Fibroblast of the aortic adventitia (primary cell): ENCODE measurements at regions not wholly inside any gene's neighbourhood (a gene's known extent, or its start where the extent isn't known, plus 50 kb on each side); places are given as distances from the start of the nearest gene placed in this dataset.

Experiments used
- DNase-seq: peaks from one replicate; pipeline ENCODE4 v3.0.0-alpha.2; 2010; ENCODE audit warnings: low read depth
- H3K4me3 ChIP-seq: 2 replicates; pipeline ENCODE4 v1.5.1; 2011; ENCODE audit warnings: low read depth, mild to moderate bottlenecking, control low read depth, low read length, moderate library complexity
- CTCF ChIP-seq: IDR thresholded peaks from 2 replicates; pipeline ENCODE4 v1.5.1; 2011; ENCODE audit warnings: mild to moderate bottlenecking, low read length, control low read depth, inconsistent platforms; ENCODE audit not compliant: insufficient read depth

DNA sequence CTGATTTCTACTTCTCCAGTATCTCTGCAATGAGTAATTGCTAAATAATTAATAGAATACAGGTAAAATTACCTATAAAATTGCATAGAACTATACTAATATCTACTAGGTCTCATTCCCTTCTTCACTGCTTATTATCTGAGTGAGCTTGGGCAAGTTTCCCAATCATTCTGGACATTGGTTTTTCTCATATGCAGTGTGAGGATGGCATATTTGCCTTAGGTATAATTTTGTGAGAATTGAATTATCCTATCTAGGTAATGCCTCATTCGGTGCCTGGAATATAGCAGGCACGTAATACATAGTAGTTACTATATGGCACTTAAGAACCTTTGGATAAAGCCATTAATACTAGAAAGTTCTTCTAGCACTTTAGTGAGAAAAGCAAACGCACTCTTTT, 434.7 kb downstream of the GATA3 start:
- no peak for TF ChIP-seq CTCF
- no peak overlapping the region for H3K4me3 ChIP-seq
- no peak for DNase-seq

DNA sequence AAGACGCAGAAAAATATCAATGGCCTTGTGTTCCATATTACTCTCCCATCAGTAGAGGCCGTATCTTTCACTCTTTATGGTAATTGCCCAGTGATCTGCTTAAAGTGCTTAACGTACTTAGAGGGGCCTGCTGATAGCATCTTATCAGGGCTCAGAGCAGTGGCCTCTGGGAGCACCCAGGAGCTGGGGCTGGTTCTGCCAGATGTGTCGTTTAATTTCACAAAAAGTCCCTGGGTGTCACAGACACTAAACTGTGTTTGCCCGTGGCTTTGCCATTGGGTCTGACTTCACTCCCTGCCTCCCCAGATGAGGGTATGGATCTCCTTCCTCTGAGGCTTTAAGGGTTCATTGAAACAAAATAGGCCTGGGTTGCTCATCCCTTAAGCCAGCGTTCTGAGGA, 435.3 kb downstream of the GATA3 start:
- TF ChIP-seq CTCF = no peak
- no peak overlapping the region for H3K4me3 ChIP-seq
- no peak for DNase-seq

- H3K4me3 ChIP-seq = no peak overlapping the region
- DNase-seq = no peak
- TF ChIP-seq CTCF = no peak
These were observed 443.8 kb downstream of the GATA3 start for GRCh38 chr10:8498290-8498689.

GRCh38 chr10:8498881-8499280, 444.4 kb downstream of the GATA3 start:
- H3K4me3 ChIP-seq = no peak overlapping the region
- no peak for TF ChIP-seq CTCF
- DNase-seq = no peak

DNA sequence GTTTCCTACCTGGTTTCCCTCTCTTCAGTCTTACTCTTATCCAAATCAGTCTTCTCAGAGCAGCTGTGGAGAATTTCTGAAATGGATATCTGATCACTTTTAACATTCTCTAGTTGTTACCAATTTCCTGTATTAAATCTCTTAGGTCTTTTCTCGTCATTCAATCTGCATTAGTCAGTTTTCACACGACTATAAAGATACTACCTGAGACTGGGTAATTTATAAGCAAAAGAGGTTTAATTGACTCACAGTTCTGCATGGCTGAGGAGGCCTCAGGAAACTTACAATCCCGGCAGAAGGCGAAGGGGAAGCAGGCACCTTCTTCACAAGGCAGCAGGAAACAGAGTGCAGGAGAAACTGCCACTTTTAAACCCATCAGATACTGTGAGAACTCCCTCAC, 444.8 kb downstream of the GATA3 start:
- DNase-seq = no peak
- no peak overlapping the region for H3K4me3 ChIP-seq
- no peak for TF ChIP-seq CTCF

DNA sequence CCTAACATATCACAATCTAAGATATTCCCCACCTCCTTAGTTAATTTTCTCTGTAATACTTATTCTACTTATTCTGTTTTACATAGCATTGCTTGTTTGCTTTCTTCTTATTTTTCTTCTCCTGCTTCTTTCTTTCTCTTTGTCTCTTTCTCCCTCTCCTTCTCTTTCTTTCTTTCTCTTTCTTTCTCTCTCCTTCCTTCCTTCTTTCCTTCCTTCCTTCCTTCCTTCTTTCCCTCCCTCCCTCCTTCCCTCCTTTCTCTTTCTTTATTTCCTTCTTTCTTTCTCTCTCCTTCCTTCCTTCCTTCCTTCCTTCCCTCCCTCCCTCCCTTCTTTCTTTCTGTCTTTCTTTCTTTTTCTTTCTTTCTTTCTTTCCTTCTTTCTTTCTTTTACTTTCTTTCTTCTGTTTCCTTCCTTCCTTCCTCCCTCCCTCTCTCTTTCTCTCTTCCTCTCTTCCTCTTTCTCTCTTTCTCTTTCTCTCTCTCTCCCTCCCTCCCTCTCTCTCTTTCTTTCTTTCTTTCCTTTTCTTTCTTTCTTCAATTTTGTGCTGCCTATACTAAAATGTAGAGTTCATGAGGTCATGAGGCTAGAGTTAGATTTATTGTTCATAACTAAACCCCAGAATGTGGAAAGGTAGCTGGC, 445.4 kb downstream of the GATA3 start:
- H3K4me3 ChIP-seq = no peak overlapping the region
- no peak for DNase-seq
- no peak for TF ChIP-seq CTCF

- DNase-seq = no peak
- H3K4me3 ChIP-seq = no peak overlapping the region
- no peak for TF ChIP-seq CTCF
These were observed 448.1 kb downstream of the GATA3 start for GRCh38 chr10:8502573-8502972.
